Endothelial cell of umbilical vein (primary cell): ENCODE measurements at regions not wholly inside any gene's neighbourhood (a gene's known extent, or its start where the extent isn't known, plus 50 kb on each side); places are given as distances from the start of the nearest gene placed in this dataset.

Source experiments
- BruUV-seq: library from RNA; stranded (reverse); fragments of 400-500 nt; replicated peaks from 2 replicates; lab custom pipeline; 2021; lab: Mats Ljungman, UMichigan
- CTCF ChIA-PET: fragments of 300-600, 350-600 bp; sonication (Branson Sonifier 250); formaldehyde crosslinking; loops from one replicate; lab custom pipeline; 2021; ENCODE audit warnings: antibody characterized with exemption, inconsistent platforms; lab: Charles Lee
- POLR2A ChIA-PET: fragments of 300-600, 350-600 bp; sonication (Branson Sonifier 250); formaldehyde crosslinking; loops from one replicate; lab custom pipeline; 2021; ENCODE audit warnings: antibody characterized with exemption, inconsistent platforms; lab: Charles Lee
- DNase-seq: peaks from one replicate; pipeline ENCODE4 v3.0.0-alpha.2; 2011; ENCODE audit warnings: low read depth, low spot score
- FAIRE-seq: peaks from 2 replicates; lab custom pipeline; 2011; peaks lifted over from hg19 to GRCh38; lab: Jason Lieb, UNC
- H2AFZ ChIP-seq: 2 replicates; pipeline ENCODE4 v1.6.0; 2012; ENCODE audit warnings: low read depth, low read length, control low read depth, inconsistent platforms
- H3K27ac ChIP-seq: 2 replicates; pipeline ENCODE4 v1.5.1; 2011; ENCODE audit warnings: low read depth, mild to moderate bottlenecking, control low read depth, low read length, moderate library complexity; ENCODE audit not compliant: insufficient read depth
- H3K27me3 ChIP-seq, 2 experiments: 2 replicates each; pipeline versions ENCODE4 v1.6.0 to v1.6.1; 2011; ENCODE audit warnings: low read length in 2 of 2, mixed read lengths in 1 of 2; ENCODE audit not compliant: control insufficient read depth in 2 of 2, insufficient read depth in 2 of 2
- H3K36me3 ChIP-seq, 2 experiments: 2 replicates in 1 of 2; 3 replicates in 1 of 2; pipeline ENCODE4 v1.5.1; 2011; ENCODE audit warnings: low read length in 2 of 2, mild to moderate bottlenecking in 1 of 2, moderate library complexity in 1 of 2; ENCODE audit not compliant: control insufficient read depth in 2 of 2, insufficient read depth in 2 of 2; ENCODE audit errors: extremely low read depth in 1 of 2
- H3K4me1 ChIP-seq: 3 replicates; pipeline ENCODE4 v1.5.1; 2011; ENCODE audit warnings: mild to moderate bottlenecking, low read length; ENCODE audit not compliant: control insufficient read depth, insufficient read depth; ENCODE audit errors: extremely low read depth
- H3K4me2 ChIP-seq: 2 replicates; pipeline ENCODE4 v1.6.1; 2011; ENCODE audit warnings: low read length, control low read depth, mixed read lengths; ENCODE audit not compliant: insufficient read depth
- H3K4me3 ChIP-seq, 3 experiments: fragments of 200-600 bp in 1 of 3; sonication (generic), shearing (Covaris generic) in 1 of 3; replicated peaks in 1 of 3; 2 replicates each; pipeline ENCODE4 v1.5.1; 2011 to 2016; ENCODE audit warnings: control low read depth in 3 of 3, low read length in 3 of 3, mild to moderate bottlenecking in 2 of 3, inconsistent platforms in 1 of 3, low read depth in 1 of 3, moderate library complexity in 1 of 3; ENCODE audit not compliant: insufficient read depth in 1 of 3
- H3K79me2 ChIP-seq: 2 replicates; pipeline ENCODE4 v1.6.0; 2012; ENCODE audit warnings: low read length, inconsistent platforms; ENCODE audit not compliant: control insufficient read depth, insufficient read depth
- H3K9ac ChIP-seq: replicated peaks from 2 replicates; pipeline ENCODE3; 2011; ENCODE audit warnings: low read length, control low read depth; ENCODE audit not compliant: insufficient read depth; ENCODE audit errors: extremely low read depth
- H3K9me1 ChIP-seq: replicated peaks from 3 replicates; pipeline ENCODE4 v1.6.0; 2011; ENCODE audit warnings: mild to moderate bottlenecking, low read length; ENCODE audit not compliant: control insufficient read depth, insufficient read depth; ENCODE audit errors: extremely low read depth
- H3K9me3 ChIP-seq: replicated peaks from 2 replicates; pipeline ENCODE4 v1.5.1; 2012; ENCODE audit warnings: low read length, inconsistent platforms; ENCODE audit not compliant: control insufficient read depth, insufficient read depth
- H4K20me1 ChIP-seq: replicated peaks from 2 replicates; pipeline ENCODE3; 2011; ENCODE audit warnings: mild to moderate bottlenecking, low read length; ENCODE audit not compliant: control insufficient read depth, insufficient read depth; ENCODE audit errors: extremely low read depth
- EZH2 ChIP-seq: IDR thresholded peaks from 2 replicates; pipeline ENCODE4 v1.6.1; 2012; ENCODE audit warnings: borderline replicate concordance, low read depth, mild to moderate bottlenecking, moderate library complexity, low read length, inconsistent platforms; ENCODE audit not compliant: severe bottlenecking
- FOS ChIP-seq: IDR thresholded peaks from 2 replicates; pipeline ENCODE4 v1.6.1; 2011; ENCODE audit warnings: mild to moderate bottlenecking, low read length, moderate library complexity, borderline replicate concordance; ENCODE audit not compliant: insufficient read depth
- GATA2 ChIP-seq: IDR thresholded peaks from 2 replicates; pipeline ENCODE4 v1.7.0; 2011; ENCODE audit warnings: low read depth, mild to moderate bottlenecking, moderate library complexity, mixed read lengths, low read length; ENCODE audit not compliant: insufficient read length, insufficient read depth
- JUN ChIP-seq: IDR thresholded peaks from 2 replicates; pipeline ENCODE4 v1.6.1; 2011; ENCODE audit warnings: borderline replicate concordance, low read depth; ENCODE audit not compliant: insufficient read length, insufficient read depth
- MYC ChIP-seq: IDR thresholded peaks from one replicate; pipeline ENCODE4 v1.6.1; 2011; ENCODE audit warnings: mild to moderate bottlenecking, low read depth, low read length
- POLR2A ChIP-seq: IDR thresholded peaks from 2 replicates; pipeline ENCODE4 v1.6.1; 2012; ENCODE audit warnings: low read depth, mild to moderate bottlenecking, control low read depth, low read length
- POLR2AphosphoS5 ChIP-seq: IDR thresholded peaks from 2 replicates; pipeline ENCODE4 v1.6.1; 2012; ENCODE audit warnings: low read depth, mild to moderate bottlenecking, control low read depth, low read length, moderate library complexity; ENCODE audit not compliant: insufficient read depth
- dilution Hi-C: fragments of 300-500 bp; cut with MboI; formaldehyde crosslinking; loops from one replicate; pipeline ENCODE4 v1.15.0; 2019; ENCODE audit warnings: low sequenced_read_pairs; ENCODE audit not compliant: extremely low pct_ligation_motif_present
- intact Hi-C: fragments of 100-400 bp; cut with micrococcal nuclease; formaldehyde crosslinking; loops from one replicate; pipeline ENCODE4 v1.10.0; 2022
- TF ChIP-seq, protein P1 (sequence below), 2 donors: IDR thresholded peaks; 1 replicate in 1 of 2; 2 replicates in 1 of 2; pipeline ENCODE4 v1.5.1; 2011; ENCODE audit warnings: low read length in 2 of 2, mild to moderate bottlenecking in 2 of 2, moderate library complexity in 2 of 2, control low read depth in 1 of 2, inconsistent platforms in 1 of 2, low read depth in 1 of 2; ENCODE audit not compliant: insufficient read depth in 1 of 2; ENCODE audit errors: extremely low read depth in 1 of 2
- TF ChIP-seq, protein P2 (sequence below): IDR thresholded peaks from 2 replicates; pipeline ENCODE4 v1.6.1; 2011; ENCODE audit not compliant: insufficient read depth, insufficient read length

DNA sequence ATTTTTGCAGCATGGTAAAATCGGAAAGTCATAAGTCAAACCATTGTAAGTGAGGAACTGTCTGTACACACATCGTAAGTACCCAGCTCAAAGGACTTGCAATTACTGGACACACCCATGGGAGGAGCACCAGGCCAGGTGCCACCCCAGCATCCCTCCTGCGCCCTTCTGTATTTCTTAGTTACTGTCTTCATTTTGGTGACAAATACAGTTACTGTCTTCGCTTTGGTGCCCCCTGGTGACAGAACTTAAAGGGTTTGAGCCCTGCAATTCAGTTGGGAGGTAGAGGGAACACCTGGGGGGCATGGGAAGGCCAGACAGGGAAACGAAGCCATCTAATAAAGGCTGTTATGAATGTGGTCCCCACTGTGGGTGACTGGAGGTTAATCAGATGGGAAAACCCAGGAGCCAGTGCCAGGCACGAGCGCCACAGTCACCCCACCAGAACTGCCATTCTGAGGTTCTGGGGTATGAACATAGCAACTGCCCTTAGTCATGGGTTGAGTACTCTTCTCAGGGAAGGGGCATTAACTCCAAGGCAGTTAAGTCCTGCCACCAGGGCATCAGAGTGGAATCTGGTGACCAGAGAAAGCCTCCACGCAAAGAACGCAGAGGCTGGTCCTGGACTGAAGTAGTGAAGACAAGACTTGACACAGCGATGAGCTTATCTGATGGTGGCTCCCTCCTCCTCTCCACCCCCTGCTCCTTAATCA lies 612.9 kb downstream of the PTPRU start:
- TF ChIP-seq, protein P1, sequence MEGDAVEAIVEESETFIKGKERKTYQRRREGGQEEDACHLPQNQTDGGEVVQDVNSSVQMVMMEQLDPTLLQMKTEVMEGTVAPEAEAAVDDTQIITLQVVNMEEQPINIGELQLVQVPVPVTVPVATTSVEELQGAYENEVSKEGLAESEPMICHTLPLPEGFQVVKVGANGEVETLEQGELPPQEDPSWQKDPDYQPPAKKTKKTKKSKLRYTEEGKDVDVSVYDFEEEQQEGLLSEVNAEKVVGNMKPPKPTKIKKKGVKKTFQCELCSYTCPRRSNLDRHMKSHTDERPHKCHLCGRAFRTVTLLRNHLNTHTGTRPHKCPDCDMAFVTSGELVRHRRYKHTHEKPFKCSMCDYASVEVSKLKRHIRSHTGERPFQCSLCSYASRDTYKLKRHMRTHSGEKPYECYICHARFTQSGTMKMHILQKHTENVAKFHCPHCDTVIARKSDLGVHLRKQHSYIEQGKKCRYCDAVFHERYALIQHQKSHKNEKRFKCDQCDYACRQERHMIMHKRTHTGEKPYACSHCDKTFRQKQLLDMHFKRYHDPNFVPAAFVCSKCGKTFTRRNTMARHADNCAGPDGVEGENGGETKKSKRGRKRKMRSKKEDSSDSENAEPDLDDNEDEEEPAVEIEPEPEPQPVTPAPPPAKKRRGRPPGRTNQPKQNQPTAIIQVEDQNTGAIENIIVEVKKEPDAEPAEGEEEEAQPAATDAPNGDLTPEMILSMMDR (IDR thresholded peaks at IDR 0.05; ENCODE audit: extremely low read depth in 1 of 2, insufficient read depth in 1 of 2, low read depth in 1 of 2, low read length in 2 of 2), result peak; percentile 23 to 34
- TF ChIP-seq, protein P2, sequence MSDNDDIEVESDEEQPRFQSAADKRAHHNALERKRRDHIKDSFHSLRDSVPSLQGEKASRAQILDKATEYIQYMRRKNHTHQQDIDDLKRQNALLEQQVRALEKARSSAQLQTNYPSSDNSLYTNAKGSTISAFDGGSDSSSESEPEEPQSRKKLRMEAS, result no peak
- CTCF ChIA-PET, result interaction anchor here (0.6 to 1.1 kb wide), 3 partner anchors 143 to 335 kb away, joined by 3 read pairs; no protein-coding TSS in a partner anchor
- peak; percentile 21 for DNase-seq
- no peaks in the 10 kb centered on the region for H3K79me2 ChIP-seq
- H3K27me3 ChIP-seq, result no peaks in the 10 kb centered on the region
- intact Hi-C loops, result loop anchor here (1.0 to 5.0 kb wide), 6 partner anchors 56 to 613 kb away; partner anchors contain the start of gene PTPRU
- no peaks in the 10 kb centered on the region for H3K4me1 ChIP-seq
- FAIRE-seq, result no peak
- POLR2A ChIA-PET, result no interaction called here
- no TSS peak for BruUV-seq
- H3K9me3 ChIP-seq, result no peaks in the 10 kb centered on the region
- H3K4me2 ChIP-seq, result no peak overlapping the region
- no peak overlapping the region for H3K9ac ChIP-seq
- no peak overlapping the region for H3K27ac ChIP-seq
- H3K4me3 ChIP-seq, result no peak overlapping the region
- dilution Hi-C loops, result no loop called here
- no peaks in the 10 kb centered on the region for H4K20me1 ChIP-seq
- H2AFZ ChIP-seq, result no peak overlapping the region
- H3K9me1 ChIP-seq, result no peaks in the 10 kb centered on the region
- H3K36me3 ChIP-seq, result no peaks in the 10 kb centered on the region

DNA sequence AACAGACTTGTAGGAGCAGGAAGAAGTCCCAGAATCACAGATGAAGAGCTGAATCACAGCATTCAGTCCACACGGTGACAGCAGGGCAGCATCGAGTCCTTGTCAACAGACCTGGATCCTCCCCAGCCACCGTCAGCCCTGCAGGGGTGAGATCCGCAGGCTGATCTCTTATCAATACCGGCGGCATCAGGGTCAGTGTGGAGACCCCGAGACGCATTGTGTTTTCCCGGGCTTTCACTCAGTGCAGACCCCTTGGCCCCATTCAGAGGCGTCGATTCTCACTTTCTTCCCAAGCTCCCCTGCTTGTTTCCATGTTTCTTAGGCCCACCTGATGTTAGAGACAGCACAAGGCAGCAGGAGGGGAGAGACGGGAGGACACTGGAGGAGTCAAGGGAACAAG lies 609.6 kb downstream of the PTPRU start:
- Histone ChIP-seq H4K20me1 (no peaks in the 10 kb centered on the region), H3K4me2 (no peak overlapping the region), H3K4me3 (no peak overlapping the region), H3K4me1 (no peaks in the 10 kb centered on the region), H3K9me1 (no peaks in the 10 kb centered on the region), H3K9me3 (no peaks in the 10 kb centered on the region), H3K36me3 (no peaks in the 10 kb centered on the region), H3K27ac (no peak overlapping the region), H3K27me3 (no peaks in the 10 kb centered on the region), H3K9ac (no peak overlapping the region), H2AFZ (no peak overlapping the region), H3K79me2 (no peaks in the 10 kb centered on the region)
- FAIRE-seq, result no peak
- DNase-seq, result no peak
- no TSS peak for BruUV-seq
- intact Hi-C loops (loop anchor here (5.0 kb wide), 1 partner anchor 236 kb away; no protein-coding TSS in a partner anchor), dilution Hi-C loops (no loop called here)
- POLR2A ChIA-PET, result no interaction called here
- CTCF ChIA-PET, result no interaction called here
- TF ChIP-seq JUN (no peak), POLR2A (no peak), EZH2 (no peak), MYC (no peak), FOS (no peak), GATA2 (no peak), POLR2AphosphoS5 (no peak)
- TF ChIP-seq, protein P2, result no peak
- TF ChIP-seq, protein P1 (IDR thresholded peaks at IDR 0.05; ENCODE audit: extremely low read depth in 1 of 2, insufficient read depth in 1 of 2, low read depth in 1 of 2, low read length in 2 of 2), result no peak
